ENCODE measurements at regions not wholly inside any gene's neighbourhood (a gene's known extent, or its start where the extent isn't known, plus 50 kb on each side); places are given as distances from the start of the nearest gene placed in this dataset.
"Not testable (repeated sequence)": the region's sequence is repeated elsewhere in the genome, so short reads cannot be mapped to it uniquely, and the experiment has no call there.

DNA sequence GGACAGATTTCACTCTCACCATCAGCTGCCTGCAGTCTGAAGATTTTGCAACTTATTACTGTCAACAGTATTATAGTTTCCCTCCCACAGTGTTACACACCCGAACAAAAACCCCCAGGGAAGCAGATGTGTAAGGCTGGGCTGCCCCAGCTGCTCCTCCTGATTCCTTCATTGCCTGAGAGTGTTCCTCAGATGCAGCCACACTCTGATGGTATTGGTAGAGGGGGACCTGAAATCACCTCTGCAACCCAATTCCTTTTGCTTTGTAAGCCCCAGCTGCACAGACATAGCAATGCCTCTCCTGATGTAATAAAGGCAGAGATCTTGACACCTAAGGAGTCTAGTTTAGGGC is 1529.8 kb downstream of the RPIA start:
- in situ Hi-C loops (cut with HindIII; ENCODE audit: low pct_unique_long_range_greater_than_20kb, low sequenced_read_pairs): no loop called here

DNA sequence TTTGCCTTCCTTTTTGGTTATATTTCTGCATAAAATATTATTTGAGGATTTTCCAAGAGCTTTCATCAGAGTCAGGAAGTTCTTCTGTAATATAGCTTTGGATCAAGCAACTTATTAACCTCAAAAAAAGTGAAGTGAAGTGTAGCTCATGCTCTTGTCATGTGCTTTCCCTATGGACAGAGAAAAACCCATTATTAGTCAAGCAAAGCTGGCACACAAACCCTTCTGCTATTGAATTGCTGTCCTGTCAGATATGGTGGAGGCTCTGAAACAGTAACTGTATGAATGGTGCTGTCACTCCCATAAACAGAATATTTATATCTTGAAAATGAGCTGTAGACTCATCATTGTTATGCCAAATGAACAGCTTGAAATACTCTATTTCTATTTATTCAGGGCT is 1533.3 kb downstream of the RPIA start:
- in situ Hi-C loops (cut with HindIII; ENCODE audit: low pct_unique_long_range_greater_than_20kb, low sequenced_read_pairs); DNase-seq (ENCODE audit: low read depth): not testable (repeated sequence)

More for the DNA sequence above, 1529.8 kb downstream of the RPIA start:
- DNase-seq (ENCODE audit: low read depth): no peak

DNA sequence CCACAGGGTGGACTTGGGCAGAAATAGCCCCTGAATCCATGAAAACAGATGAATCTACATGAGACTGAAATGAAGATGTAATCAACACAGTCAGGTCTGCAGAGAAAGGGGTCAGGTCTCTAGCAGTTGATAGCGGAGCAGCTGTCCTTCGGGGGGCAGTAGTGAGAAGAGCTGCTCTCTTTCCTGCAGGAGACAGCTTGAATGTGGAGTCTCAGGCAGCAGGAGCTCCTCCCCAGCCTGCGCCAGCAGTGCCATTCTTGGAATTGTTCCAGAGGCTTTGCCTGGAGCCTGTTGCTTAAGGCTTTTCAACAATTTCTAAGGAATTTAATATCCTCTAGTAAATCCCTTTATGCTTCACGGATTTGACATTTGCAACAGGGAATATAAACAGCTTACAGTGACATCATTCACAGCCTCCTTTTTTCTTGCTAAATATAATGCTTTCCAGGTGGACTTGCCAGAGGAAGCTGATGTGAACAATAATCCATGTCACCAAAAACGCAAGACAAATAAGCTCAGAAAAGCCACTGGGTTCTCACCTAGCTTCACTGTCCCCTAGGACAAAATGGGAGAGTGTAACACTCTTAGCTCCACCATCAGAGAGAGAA is 1535.1 kb downstream of the RPIA start:
- peak; percentile 19 for DNase-seq (ENCODE audit: low read depth)
- in situ Hi-C loops (cut with HindIII; ENCODE audit: low pct_unique_long_range_greater_than_20kb, low sequenced_read_pairs): not testable (repeated sequence)

DNA sequence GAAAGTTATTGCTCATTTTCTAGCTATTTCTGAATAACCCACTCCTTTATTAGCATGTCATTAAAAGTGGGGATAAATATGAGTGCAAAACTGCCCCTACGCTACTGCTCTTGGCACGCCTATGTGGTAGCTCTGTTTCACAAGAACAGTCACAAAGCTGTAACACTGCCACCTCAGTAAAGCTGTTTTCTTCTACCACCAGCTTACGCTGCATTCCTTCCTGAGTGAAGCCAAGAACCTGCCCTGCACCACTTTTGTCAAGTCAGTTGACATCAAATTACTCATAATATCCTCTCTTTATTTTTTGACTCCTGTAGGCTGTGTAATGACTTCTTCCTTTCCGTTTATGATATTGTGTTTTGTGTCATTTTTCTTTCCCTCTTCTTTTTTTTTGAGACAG is 1539.7 kb downstream of the RPIA start:
- DNase-seq (ENCODE audit: low read depth); in situ Hi-C loops (cut with HindIII; ENCODE audit: low pct_unique_long_range_greater_than_20kb, low sequenced_read_pairs): not testable (repeated sequence)

DNA sequence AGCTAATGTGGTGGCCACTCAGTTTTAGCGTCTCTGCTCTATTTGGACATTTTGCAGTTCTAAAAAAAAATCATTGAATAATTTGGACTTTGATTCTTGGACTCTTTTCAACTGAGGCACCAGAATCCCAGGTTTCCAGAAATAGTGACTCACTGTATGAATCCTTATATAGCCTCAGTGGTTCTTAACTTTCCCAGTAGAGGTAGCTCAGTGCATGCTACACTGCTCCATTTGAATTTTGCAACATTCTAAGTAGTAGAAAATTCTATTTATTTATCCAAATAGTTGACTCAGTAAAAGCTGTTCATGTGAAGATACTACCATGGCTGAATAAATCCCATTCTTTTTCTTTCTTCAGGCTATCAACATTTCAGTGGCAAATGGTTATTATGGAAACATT is 1544.0 kb downstream of the RPIA start:
- in situ Hi-C loops (cut with HindIII; ENCODE audit: low pct_unique_long_range_greater_than_20kb, low sequenced_read_pairs); DNase-seq (ENCODE audit: low read depth): not testable (repeated sequence)

DNA sequence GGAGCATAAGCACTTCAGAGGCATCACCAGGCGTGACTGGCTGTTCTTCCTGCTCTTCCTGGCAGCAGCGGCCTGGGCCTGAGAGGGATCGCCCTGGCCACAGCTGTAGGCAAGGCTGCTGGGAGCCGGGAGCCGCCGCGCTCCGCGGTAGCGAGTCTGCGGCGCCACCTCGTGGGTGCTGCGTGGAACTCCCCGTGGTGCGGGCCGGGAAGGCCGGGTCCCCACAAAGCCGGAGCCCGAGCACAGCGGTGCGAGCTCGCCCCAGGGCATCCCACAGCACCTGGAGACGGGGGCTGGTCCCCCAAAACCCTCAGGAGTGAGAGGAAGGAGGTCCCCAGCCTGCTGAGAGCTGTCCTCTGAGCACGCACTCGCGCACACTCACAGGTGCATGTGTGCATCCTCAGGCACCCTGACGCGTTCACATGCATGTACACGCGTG is 1546.5 kb downstream of the RPIA start:
- DNase-seq (ENCODE audit: low read depth); in situ Hi-C loops (cut with HindIII; ENCODE audit: low pct_unique_long_range_greater_than_20kb, low sequenced_read_pairs): not testable (repeated sequence)

DNA sequence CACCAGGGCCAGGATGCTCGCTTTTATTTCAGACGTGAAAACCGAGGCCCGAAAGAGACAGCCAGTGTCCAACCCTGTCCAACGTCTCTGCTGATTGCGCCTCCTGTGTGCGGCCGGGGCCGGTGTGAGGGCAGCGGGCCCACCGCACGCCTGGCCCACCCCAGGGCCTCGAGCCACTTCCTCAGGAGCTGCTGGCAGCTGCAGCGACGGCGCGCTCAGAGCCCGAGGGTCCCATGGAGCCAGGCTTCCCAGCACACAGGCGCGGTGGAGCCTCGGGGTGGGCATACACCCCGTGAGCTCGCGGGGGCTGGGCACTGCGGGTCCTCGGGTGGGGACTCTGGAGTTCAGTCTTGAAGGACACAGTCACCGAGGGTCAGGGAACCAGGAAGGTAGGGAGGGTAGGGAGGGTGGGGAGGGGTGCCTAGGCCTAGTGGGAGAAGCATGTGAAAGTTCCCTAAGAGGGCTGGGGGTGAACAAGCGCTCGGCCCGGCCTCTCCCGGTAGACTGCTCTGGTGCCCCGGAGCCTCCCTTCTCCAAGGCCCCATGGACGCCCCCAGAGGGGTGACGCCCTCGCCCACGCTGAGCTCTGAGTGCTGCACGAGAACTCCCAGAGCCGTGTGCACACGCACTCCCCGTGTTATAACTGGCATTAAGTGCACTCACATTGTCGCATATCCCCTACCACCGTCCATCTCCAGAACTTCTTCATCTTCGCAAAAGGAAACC is 1547.2 kb downstream of the RPIA start:
- DNase-seq (ENCODE audit: low read depth); in situ Hi-C loops (cut with HindIII; ENCODE audit: low pct_unique_long_range_greater_than_20kb, low sequenced_read_pairs): not testable (repeated sequence)

DNA sequence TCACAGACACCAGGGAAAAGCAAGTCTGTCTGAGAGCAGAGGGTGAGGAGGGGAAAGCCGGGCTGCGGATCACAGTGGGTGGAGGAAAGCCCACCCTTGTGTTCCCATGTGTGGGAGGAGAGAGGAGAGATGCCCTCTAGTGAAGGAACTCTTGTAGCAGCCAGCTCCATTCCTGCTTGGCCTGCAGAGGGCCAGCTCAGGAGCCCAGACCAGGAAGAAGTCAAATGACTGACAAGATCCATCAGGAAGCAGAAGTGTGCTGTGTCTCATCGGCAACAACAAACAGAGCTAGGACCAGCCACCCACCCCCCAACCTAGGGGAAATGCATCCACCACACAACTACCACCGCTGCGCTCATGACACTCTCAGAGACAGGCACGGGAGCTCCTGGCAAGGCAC is 1548.3 kb downstream of the RPIA start:
- DNase-seq (ENCODE audit: low read depth); in situ Hi-C loops (cut with HindIII; ENCODE audit: low pct_unique_long_range_greater_than_20kb, low sequenced_read_pairs): not testable (repeated sequence)

DNA sequence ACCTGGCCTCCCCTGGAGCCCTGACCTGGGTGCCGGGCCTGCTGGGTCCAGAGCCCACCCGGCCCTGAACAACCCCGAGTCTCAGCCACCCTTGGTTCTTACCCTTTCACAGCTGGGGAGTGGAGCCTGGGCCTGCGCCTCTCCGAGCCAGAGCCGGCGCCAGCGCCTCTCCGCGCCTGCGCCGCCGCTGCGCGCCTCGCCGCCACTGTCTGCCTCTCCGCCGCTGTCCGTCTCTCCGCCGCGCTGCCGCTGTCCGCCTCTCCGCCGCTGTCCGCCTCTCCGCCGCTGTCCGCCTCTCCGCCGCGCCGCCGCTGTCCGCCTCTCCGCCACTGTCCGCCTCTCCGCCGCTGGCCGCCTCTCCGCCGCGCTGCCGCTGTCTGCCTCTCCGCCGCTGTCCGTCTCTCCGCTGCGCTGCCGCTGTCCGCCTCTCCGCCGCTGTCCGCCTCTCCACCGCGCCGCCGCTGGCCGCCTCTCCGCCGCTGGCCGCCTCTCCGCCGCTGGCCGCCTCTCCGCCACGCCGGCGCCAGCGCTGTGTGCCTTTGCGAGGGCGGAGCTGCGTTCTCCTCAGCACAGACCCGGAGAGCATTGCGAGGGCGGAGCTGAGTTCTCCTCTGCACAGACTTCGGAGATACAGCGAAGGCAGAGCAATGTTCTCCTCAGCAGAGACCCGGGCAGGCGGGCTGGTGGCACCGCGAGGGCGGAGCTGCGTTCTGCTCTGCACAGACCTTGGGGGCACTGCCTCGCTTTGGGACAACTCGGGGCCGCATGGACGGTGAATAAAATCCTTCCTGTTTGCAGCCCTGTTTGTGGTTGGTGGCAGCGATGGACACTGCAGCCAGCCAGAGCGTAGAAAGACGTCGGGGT is 1553.7 kb downstream of the RPIA start:
- in situ Hi-C loops (cut with HindIII; ENCODE audit: low pct_unique_long_range_greater_than_20kb, low sequenced_read_pairs); DNase-seq (ENCODE audit: low read depth): not testable (repeated sequence)

DNA sequence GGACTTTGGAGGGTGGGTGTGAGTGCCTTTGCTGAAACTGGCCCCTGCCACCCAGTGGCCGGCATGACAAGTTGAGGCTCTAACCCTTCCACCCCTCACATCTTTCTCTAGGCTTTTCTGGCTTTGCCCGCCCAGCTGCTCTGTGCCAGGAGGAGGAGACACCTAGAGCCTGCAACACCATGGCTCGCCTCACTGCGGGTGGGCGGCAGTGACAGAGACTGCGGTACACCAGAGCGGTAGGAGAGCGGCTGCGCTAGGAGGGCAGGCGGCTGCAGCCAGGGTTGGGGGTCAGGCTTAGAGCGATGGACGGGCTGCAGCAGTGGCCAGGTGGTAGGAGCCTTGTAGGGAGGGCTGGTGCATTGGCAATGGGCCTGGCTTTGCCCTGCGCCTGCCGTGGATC is 1556.9 kb downstream of the RPIA start:
- in situ Hi-C loops (cut with HindIII; ENCODE audit: low pct_unique_long_range_greater_than_20kb, low sequenced_read_pairs); DNase-seq (ENCODE audit: low read depth): not testable (repeated sequence)

DNA sequence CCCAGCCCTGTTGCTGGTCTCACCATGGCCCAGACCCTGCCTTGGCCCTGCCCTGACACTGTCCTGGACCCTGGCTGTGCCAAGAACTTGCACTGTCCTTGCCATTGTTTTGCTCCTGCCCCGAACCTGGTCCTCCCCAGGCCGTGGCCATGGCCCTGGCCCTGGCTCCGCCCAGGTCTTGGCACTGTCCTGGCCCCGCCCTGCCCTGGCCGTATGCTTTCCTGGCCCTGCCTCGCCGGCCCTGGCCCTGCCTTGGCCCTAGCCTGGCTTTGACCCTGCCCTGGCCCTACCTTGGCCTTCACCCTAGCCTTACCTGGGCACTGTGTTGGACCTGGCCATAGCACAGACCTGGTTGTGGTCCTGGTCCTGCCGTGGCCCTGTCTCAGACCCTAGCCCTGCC is 1558.9 kb downstream of the RPIA start:
- DNase-seq (ENCODE audit: low read depth): not testable (repeated sequence)

DNA sequence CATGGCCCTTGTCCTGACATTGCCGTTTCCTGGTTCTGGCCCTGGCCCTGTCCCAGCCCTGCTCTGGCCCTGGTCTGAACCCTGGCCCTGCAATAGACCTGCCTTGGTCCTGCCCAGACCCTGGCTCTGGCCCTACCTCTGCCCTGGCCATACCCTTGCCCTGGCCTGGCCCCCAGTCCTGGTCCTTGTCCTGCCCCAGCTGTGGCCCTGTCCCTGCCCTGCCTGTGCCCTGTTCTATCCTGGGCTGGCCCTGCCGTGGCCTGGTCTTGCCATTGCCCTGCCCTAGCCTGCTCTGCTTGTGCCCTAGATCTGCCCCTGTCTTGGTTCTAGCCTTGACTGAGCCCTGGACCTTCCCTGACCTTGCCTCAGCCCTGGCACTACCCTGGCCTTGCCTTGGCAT is 1560.1 kb downstream of the RPIA start:
- in situ Hi-C loops (cut with HindIII; ENCODE audit: low pct_unique_long_range_greater_than_20kb, low sequenced_read_pairs); DNase-seq (ENCODE audit: low read depth): not testable (repeated sequence)

More for the DNA sequence above, 1558.9 kb downstream of the RPIA start:
- in situ Hi-C loops (cut with HindIII; ENCODE audit: low pct_unique_long_range_greater_than_20kb, low sequenced_read_pairs): not testable (repeated sequence)

DNA sequence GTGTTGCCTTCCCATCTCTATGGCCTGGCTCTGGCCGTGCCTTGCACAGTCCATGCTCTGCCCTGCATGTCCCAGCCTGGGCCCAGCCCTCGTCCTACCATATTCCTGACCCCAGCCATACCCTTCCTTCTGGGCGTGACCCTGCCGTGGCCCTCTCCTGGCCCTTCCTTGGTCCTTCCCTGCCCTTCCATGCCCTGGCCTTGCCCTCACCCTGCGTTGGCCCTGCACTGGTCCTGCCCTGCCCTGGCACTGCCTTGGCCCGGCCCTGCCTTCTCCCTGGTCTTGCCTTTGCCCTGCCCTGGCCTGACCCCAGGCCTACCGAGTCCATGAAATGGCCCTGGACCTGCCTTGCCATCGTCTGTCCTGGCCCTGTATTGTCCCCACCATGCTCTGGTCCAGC is 1561.8 kb downstream of the RPIA start:
- in situ Hi-C loops (cut with HindIII; ENCODE audit: low pct_unique_long_range_greater_than_20kb, low sequenced_read_pairs): not testable (repeated sequence)

DNA sequence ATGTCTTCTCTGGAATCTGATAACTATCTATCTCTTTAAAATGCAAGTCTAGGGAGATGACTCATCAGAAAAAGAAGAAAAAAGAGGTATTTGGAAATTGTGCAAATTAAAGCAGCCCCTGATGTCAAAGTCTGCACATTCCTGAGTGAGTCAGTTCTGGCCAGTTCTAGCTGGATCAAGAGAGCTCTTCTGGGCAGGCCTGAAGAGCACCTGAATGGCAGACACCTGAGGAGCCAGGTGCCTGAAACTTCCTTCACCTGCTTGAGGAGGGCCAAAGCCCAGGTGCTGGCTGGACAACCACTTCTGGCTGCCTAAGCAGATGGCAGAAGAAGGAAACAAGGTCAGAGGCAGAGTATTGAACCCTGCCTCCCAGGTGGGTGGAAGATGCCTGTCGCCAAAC is 1575.4 kb downstream of the RPIA start:
- DNase-seq (ENCODE audit: low read depth); in situ Hi-C loops (cut with HindIII; ENCODE audit: low pct_unique_long_range_greater_than_20kb, low sequenced_read_pairs): not testable (repeated sequence)

More for the DNA sequence above, 1561.8 kb downstream of the RPIA start:
- DNase-seq (ENCODE audit: low read depth): not testable (repeated sequence)

DNA sequence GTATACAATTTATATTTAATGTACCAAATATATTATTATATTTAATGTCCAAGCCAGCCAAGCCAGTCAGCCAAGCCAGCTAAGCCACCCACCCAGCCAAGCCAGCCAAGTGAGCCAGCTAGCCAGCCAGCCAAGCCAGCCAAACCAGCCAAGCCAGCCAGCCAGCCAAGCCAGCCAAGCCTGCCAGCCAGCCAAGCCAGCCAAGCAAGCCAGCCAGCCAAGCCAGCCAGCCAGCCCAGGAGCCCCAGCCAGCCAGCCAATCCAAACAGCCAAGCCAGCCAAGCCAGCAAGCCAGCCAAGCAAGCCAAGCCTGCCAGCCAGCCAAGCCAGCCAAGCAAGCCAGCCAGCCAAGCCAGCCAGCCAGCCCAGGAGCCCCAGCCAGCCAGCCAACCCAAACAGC is 1596.3 kb downstream of the RPIA start:
- in situ Hi-C loops (cut with HindIII; ENCODE audit: low pct_unique_long_range_greater_than_20kb, low sequenced_read_pairs); DNase-seq (ENCODE audit: low read depth): not testable (repeated sequence)

DNA sequence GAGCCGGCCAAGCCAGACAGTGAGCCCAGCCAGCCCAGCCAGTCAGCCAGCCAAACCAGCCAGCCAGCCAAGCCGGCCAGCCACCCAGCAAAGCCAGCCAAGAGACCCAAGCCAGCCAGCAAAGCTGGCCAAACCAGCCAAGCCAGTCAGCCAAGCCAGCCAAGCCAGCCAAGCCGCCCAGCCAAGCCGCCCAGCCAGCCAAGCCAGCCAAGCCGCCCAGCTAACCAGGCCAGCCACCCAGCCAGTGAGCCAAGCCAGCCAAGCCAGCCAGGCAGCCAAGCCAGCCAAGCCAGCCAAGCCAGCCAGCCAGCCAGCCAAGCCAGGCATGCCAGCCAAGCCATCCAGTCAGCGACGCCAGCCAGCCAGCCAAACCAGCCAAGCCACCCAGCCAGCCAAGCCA is 1596.9 kb downstream of the RPIA start:
- in situ Hi-C loops (cut with HindIII; ENCODE audit: low pct_unique_long_range_greater_than_20kb, low sequenced_read_pairs); DNase-seq (ENCODE audit: low read depth): not testable (repeated sequence)

DNA sequence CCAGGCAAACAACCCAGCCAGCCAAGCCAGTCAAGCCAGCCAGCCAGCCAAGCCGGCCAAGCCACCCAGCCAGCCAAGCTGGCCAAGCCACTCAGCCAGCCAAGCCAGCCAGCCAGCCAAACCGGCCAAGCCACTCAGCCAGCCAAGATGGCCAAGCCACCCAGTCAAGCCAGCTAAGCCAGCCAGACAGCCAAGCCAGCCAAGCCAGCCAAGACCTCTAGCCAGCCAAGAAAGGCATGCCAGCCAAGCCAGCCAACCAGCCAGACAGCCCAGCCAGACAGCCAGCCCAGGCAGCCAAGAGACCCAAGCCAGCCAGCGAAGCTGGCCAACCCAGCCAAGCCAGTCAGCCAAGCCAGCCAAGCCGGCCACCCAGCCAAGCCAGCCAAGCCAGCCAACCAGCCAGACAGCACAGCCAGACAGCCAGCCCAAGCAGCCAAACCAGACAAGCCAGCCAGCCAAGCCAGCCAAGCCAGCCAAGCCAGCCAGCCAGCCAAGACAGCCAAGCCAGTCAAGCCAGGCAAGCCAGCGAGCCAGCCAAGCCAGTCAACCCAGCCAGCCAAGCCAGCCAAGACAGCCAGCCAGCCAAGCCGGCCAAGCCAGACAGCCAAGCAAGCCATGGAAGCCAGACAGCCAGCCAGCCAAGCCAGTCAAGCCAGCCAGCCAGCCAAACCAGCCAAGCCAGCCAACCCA is 1598.0 kb downstream of the RPIA start:
- DNase-seq (ENCODE audit: low read depth); in situ Hi-C loops (cut with HindIII; ENCODE audit: low pct_unique_long_range_greater_than_20kb, low sequenced_read_pairs): not testable (repeated sequence)

DNA sequence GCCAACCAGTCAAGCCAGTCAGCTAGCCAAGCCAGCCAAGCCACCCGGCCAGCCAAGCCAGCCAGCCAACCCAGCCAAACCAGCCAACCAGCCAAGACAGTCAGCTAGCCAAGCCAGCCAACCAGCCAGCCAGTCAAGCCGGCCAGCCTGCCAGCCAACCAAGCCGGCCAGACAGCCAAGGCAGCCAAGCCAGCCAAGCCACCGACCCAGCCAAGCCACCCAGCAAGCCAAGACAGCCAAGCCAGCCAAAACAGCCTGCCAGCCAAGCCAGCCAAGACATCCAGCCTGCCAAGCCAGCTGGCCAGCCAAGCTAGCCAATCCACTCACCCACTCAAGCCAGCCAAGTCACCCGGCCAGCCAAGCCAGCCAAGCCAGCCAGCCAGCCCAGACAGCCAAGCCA is 1599.2 kb downstream of the RPIA start:
- in situ Hi-C loops (cut with HindIII; ENCODE audit: low pct_unique_long_range_greater_than_20kb, low sequenced_read_pairs); DNase-seq (ENCODE audit: low read depth): not testable (repeated sequence)

Data from Caki2 (cell line).